GM10266 (cell line): ENCODE measurements at regions not wholly inside any gene's neighbourhood (a gene's known extent, or its start where the extent isn't known, plus 50 kb on each side); places are given as distances from the start of the nearest gene placed in this dataset.

ENCODE experiments used
- DNase-seq: peaks from one replicate; pipeline ENCODE4 v3.0.0; 2012; ENCODE audit errors: extremely low spot score
- TF ChIP-seq, protein P1 (sequence below): IDR thresholded peaks from 2 replicates; pipeline ENCODE4 v1.5.1; 2012; ENCODE audit warnings: mild to moderate bottlenecking, low read depth; ENCODE audit not compliant: control insufficient read depth, insufficient read depth; ENCODE audit errors: missing control alignments

DNA sequence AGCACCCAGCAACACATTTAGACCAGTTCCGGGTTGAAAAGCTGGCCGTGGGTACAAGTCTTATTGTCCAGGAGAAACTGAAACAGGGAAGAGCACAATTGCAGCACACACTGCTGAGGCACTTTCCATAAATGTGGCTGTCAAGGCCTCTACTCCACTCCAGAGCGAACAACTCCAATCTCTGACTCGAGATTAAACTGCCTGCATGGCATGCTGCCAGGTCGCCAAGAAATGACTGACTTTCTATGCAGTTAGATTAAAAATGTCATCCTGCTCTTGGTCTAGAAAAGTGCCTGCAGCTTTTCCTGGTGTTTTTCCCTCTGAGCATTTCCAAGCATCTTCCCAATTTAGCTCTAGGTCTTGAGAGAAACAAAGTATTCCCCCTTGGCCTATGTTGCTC, 260.6 kb upstream of the EMCN start:
- TF ChIP-seq, protein P1, sequence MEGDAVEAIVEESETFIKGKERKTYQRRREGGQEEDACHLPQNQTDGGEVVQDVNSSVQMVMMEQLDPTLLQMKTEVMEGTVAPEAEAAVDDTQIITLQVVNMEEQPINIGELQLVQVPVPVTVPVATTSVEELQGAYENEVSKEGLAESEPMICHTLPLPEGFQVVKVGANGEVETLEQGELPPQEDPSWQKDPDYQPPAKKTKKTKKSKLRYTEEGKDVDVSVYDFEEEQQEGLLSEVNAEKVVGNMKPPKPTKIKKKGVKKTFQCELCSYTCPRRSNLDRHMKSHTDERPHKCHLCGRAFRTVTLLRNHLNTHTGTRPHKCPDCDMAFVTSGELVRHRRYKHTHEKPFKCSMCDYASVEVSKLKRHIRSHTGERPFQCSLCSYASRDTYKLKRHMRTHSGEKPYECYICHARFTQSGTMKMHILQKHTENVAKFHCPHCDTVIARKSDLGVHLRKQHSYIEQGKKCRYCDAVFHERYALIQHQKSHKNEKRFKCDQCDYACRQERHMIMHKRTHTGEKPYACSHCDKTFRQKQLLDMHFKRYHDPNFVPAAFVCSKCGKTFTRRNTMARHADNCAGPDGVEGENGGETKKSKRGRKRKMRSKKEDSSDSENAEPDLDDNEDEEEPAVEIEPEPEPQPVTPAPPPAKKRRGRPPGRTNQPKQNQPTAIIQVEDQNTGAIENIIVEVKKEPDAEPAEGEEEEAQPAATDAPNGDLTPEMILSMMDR, result no peak
- DNase-seq, result no peak

DNA sequence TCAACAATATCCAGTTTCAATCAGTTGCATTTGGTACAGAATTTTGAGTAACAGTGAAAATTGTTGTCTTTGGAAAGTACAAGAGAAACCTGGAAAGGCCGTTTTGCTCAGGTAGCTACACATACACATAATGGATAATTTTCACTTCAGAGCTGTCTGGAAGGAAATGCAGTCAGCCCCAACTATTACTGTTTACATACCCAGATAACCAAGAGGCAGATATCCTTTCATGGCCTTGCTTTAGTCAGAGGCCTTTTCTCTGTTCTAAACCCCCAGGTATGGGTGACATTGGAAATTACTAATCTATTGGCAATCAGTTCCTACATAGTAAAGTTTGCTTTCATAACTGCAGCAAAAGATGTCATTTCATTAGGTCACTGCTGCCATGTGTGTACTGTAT, 244.9 kb upstream of the EMCN start:
- TF ChIP-seq, protein P1, result no peak
- no peak for DNase-seq

DNA sequence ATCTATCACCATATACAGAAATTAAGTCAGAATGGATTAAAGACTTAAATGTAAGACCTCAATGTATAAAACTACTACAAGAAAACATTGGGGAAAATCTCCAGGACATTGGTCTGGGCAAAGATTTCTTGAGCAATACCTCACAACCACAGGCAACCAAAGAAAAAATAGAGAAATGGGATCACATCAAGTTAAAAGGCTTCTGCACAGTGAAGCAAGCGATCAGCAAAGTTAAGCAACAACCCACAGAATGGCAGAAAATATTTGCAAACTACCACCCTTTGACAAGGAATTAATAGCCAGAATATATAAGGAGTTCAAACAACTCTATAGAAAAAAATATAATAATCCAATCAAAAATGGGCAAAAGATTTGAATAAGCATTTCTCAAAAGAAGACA, 236.9 kb upstream of the EMCN start:
- TF ChIP-seq, protein P1, result no peak
- DNase-seq, result no peak

DNA sequence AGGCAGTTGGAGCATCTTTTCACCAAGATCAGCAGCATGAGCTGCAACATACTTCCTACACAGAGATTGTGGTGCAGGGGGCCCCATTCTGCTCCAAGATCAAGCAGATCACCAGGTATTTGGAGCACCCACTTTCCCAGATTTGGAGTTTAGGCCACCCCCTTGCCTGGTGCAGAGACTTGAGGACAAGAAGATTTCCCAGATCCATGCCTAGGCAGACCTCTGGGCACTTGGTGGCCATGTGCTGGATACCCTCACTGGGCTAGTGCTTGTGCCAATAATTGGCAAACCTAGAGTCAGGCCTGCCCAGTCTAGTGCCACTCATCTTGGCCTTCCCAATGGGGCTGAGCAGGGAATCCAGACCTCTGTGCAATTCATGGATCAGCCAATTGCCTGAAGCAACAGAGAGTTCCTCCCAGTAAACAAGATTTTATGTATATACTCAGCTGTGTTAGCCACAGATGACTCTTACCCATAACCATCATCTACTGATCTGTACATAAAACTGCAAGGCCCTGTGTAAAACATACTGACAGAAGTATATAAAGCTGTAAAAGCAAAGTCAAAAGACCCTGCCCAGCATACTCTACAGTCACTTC, 228.4 kb upstream of the EMCN start:
- no peak for DNase-seq
- TF ChIP-seq, protein P1, result no peak

DNA sequence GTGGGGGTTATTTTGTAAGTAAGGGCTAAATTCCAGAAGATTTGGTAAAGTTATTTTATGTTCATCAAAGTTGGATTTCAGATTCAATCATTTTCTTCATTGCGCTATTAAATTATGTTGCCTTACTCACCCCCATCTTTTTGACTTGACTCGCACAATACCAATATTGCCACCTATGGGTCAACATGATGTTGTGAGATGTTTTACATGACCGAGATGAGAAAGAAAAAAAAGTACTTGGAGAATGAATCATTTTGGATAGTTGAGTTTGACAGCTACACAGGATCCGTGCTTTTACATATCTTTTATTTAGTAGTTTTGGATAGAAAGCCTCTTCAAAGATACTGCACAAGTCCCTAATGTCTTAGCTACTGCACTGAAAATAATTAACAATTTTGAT, 224.2 kb upstream of the EMCN start:
- DNase-seq, result no peak
- TF ChIP-seq, protein P1, result peak; percentile 23

DNA sequence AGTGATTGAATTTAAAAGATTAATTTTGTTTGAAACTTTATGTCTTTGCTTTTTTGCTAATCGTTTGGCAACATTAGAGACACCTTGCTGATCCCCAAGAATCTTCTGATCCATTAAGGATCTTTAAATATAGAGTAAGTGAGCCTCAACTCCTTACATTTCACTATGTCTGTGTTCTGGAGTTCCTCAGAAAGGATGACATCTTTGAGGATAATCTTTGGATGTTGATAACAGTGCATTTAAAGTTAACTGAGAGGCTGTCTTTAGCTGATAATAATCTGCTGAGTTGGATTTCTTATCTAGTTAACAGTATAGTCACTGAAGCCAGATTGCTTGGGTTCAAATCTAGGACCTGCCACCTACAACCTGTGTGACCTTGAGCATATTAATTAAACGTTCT, 221.6 kb upstream of the EMCN start:
- TF ChIP-seq, protein P1, result no peak
- DNase-seq, result no peak

DNA sequence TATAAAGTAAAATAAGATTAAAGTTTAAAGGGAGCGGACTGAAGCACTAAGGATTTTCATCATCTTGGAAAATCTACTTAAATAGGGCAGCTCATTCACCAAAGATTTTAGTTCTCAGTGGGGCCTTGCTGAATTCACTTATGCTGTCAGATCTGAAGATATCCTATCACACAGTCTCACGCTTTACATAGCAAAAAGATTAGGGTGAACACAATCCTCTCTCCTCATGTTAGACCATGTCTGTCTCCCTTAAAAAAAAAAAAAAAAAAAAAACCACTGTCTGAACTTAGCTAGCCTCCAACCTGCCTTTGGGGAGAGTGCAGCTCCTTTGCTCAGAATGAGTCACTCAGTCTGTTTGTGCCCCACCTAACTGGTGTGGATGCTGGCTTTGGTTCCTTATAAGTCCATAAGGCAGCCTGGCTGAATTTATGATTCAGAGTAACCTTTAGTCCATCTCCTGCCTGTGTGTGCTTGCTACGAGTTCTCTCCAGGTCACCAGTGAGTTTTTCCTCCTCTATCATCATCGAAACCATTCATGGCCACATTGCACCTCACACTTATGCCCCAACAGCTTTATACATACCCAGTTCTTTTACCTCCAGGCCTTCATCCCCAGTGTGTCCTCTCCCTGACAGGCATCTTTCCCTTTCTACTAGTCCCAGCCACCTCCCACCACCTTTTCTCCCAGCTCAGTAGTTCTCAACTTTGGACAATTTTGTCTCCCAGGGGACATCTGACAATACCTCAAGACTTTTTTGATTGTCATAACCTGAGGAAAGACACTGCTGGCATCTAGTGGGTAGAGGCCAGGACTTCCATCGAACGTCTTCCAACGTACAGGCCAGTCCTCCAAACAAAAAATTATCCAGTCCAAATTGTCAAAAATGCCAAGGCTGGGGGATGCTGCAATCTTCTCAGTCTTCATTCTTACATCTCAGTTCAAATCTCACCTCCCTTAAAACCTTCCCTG, 220.7 kb upstream of the EMCN start:
- TF ChIP-seq, protein P1, result no peak
- DNase-seq, result no peak
